ENCODE measurements at regions not wholly inside any gene's neighbourhood (a gene's known extent, or its start where the extent isn't known, plus 50 kb on each side); places are given as distances from the start of the nearest gene placed in this dataset.
A peak's percentile ranks its signal among the peaks of the same experiment; 100 is the strongest.

GRCh38 chr9:68643901-68644809, 60.9 kb upstream of the PIP5K1B start:
- peak; percentile 99 for FAIRE-seq

DNA sequence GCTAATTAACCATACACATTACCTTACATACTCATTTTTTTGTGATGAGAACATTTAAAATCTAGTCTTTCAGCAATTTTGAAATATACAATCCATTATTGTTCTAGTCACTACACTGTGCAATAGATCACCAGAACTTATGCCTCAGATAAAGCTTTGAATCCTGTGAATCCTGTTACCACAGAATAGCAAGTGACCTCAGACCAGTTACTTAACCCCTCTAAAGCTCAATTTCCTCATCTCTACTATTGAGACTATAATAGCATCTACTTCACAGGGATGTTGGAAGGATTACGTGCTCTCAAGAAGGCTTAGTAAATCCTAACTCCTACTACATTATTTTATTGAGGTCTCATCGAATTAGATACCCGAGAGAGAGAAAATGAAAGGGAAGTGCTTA, 60.2 kb upstream of the PIP5K1B start:
- FAIRE-seq (no peak), DNase-seq (ENCODE audit: insufficient read length, low spot score) (no peak)

More at GRCh38 chr9:68643901-68644809, 60.9 kb upstream of the PIP5K1B start:
- DNase-seq (ENCODE audit: insufficient read length, low spot score) = no peak

GRCh38 chr9:68648164-68648563, 56.9 kb upstream of the PIP5K1B start:
- DNase-seq (ENCODE audit: insufficient read length, low spot score) = no peak
- FAIRE-seq = no peak

DNA sequence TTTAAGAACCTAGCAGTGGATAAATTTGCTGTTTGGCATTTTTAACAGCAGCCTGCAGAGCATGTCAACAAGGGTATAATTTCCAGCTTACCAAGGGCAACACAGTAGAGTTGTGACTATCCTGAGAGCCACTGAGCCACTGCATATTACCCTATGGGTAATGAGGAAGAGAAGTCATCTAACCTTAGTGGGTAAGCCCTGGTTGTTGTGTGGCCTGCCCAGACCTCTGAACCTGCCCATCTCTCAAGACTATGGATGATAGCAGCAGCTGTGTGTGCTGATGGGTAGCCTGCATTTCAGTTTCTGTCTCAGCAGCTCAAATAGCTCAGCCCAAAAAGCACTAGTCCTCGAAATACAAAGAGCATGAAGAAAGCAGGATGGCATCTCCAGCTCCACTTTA, 56.1 kb upstream of the PIP5K1B start:
- FAIRE-seq = peak; percentile 89
- no peak for DNase-seq (ENCODE audit: insufficient read length, low spot score)

- DNase-seq (ENCODE audit: insufficient read length, low spot score) (no peak), FAIRE-seq (peak; percentile 85)
Measured at GRCh38 chr9:68651280-68651893, 53.7 kb upstream of the PIP5K1B start.

DNA sequence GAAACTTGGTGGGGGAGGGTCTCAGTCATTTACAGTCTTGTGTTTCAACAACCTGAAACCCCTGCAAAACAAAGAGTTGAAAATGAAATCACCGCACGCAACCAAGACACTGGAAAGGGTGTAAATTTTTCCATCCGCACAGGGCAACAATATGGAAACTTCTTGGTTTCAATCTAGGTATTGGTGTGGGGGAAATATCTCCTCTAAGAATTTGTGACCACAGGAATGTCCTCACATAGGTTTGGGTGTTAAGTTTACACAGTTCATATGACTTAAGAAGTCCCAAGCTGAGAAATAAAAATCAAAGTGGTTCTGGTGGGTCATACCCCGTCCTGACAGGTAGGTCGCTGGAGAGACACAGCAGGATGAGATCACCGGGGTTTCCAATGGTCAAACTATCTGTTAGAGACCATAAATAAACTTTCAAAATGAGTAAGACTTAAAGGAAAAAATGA, 51.9 kb upstream of the PIP5K1B start:
- peak; percentile 28 for DNase-seq (ENCODE audit: insufficient read length, low spot score)
- peak; percentile 92 for FAIRE-seq

DNA sequence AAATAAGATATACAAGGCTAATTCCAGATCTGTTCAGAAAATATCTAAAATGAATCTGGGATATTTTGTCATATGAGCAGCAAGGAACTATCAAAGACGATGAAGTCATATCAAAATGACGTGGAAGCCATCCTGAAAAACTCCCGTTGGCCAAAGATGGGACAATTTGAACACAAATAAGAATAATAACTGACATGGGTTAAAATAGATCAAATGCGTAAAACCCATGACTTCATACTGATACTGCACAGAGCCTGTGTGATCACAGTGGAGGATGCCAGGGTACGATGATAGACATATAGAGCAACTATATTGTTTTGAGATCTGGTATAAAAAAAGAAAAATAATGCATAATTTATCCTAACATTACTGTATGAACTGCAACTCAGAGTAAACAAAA, 51.0 kb upstream of the PIP5K1B start:
- FAIRE-seq (no peak), DNase-seq (ENCODE audit: insufficient read length, low spot score) (no peak)
